ENCODE measurements at regions not wholly inside any gene's neighbourhood (a gene's known extent, or its start where the extent isn't known, plus 50 kb on each side); places are given as distances from the start of the nearest gene placed in this dataset.

DNA sequence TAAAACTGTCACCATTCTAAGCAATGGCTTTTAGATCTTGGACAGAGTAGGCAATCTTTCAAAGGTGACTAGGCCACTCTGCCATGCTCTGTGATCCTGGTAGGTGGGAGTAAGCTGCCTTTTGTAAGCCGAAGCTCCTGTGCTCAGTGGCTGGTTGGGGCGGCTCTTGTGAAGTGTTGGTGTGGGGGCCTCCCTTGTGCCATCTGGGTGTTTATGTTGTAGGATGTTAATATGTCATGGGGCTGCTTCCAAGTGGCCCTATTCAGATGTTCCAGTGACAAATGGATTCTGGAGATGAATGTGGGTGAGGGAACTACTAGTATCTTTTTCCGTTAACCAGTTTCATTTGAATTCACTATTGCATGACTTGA is 116.8 kb upstream of the SPRED2 start:
- WGBS (ENCODE audit: extremely low coverage, insufficient coverage, low lambda C conversion rate) = no CpG with 5 or more reads among the region's 3 CpGs
- no peak overlapping the region for H2BK120ac ChIP-seq (ENCODE audit: low read depth, low read length)
- no peak overlapping the region for H4K8ac ChIP-seq (ENCODE audit: low read depth, low read length)
- H3K27ac ChIP-seq (ENCODE audit: low read depth, low read length) = no peak overlapping the region
- DNase-seq = no peak
- H3K4ac ChIP-seq (ENCODE audit: low read depth, low read length) = no peak overlapping the region
- no peaks in the 10 kb centered on the region for H3K79me2 ChIP-seq (ENCODE audit: control insufficient read depth, insufficient read depth, low read length)
- H3K4me3 ChIP-seq (ENCODE audit: low read length) = no peak overlapping the region
- no peaks in the 10 kb centered on the region for H3K36me3 ChIP-seq (ENCODE audit: control insufficient read depth, insufficient read depth, low read length)
- no peak overlapping the region for H2BK5ac ChIP-seq (ENCODE audit: low read length)
- H3K27me3 ChIP-seq (ENCODE audit: insufficient read depth, low read length, poor library complexity) = no peaks in the 10 kb centered on the region
- no peak overlapping the region for H3K18ac ChIP-seq (ENCODE audit: low read length)
- H3K79me1 ChIP-seq (ENCODE audit: low read length) = no peaks in the 10 kb centered on the region
- H3K4me2 ChIP-seq (ENCODE audit: low read length) = no peak overlapping the region
- H3K4me1 ChIP-seq (ENCODE audit: control insufficient read depth, low read depth, low read length) = peaks cover 5% of the 10 kb centered on the region
- no peak overlapping the region for H2BK15ac ChIP-seq (replicated peaks; ENCODE audit: low read depth)
- H3K56ac ChIP-seq (ENCODE audit: low read length) = no peak overlapping the region
- H4K5ac ChIP-seq (ENCODE audit: low read length) = no peak overlapping the region
- no peak overlapping the region for H3K9ac ChIP-seq (ENCODE audit: low read length)
- H3K23ac ChIP-seq (ENCODE audit: low read length) = no peak overlapping the region
- H2AK5ac ChIP-seq (ENCODE audit: low read length) = no peak overlapping the region

DNA sequence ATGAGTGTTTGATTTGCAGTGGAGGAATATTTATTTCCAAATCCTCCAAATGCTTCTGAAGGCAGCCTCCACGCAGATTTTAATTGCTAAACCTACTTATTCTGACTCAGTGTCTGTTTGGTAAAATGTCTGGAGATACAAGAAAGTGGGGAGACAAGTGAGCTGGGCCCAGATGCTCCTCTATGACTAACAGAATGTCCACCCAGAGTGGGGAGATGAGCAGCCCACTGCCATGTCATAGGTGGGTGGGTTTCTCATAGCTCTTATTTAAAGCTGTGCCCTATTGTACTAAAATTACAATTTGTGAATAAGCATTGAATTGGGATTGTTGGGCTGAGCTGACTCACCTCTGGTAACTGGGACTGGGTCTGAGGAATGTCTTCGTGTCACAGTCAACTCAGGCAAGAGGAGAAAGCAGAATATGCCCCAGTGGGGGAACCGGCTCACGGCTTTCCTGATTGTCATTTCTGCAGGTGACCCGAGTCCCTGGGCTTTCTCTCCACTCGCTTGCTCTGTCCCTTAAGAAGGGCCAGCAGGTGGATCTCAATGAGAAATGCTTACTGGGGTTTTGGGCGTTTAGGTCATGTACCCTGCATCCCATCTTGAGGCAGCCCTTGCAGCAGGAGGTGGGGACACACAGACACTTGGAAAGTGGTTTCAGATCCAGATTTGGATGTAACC is 116.3 kb upstream of the SPRED2 start:
- no peak overlapping the region for H3K4me3 ChIP-seq (ENCODE audit: low read length)
- H3K79me1 ChIP-seq (ENCODE audit: low read length) = no peaks in the 10 kb centered on the region
- no peak overlapping the region for H3K23ac ChIP-seq (ENCODE audit: low read length)
- H3K4me1 ChIP-seq (ENCODE audit: control insufficient read depth, low read depth, low read length) = peaks cover 5% of the 10 kb centered on the region
- no peak overlapping the region for H3K27ac ChIP-seq (ENCODE audit: low read depth, low read length)
- no peak overlapping the region for H3K4me2 ChIP-seq (ENCODE audit: low read length)
- H3K4ac ChIP-seq (ENCODE audit: low read depth, low read length) = no peak overlapping the region
- no peak overlapping the region for H2BK5ac ChIP-seq (ENCODE audit: low read length)
- no peak overlapping the region for H2AK5ac ChIP-seq (ENCODE audit: low read length)
- no peaks in the 10 kb centered on the region for H3K27me3 ChIP-seq (ENCODE audit: insufficient read depth, low read length, poor library complexity)
- no peak overlapping the region for H4K5ac ChIP-seq (ENCODE audit: low read length)
- H3K9ac ChIP-seq (ENCODE audit: low read length) = no peak overlapping the region
- H2BK120ac ChIP-seq (ENCODE audit: low read depth, low read length) = no peak overlapping the region
- H3K79me2 ChIP-seq (ENCODE audit: control insufficient read depth, insufficient read depth, low read length) = no peaks in the 10 kb centered on the region
- H4K8ac ChIP-seq (ENCODE audit: low read depth, low read length) = no peak overlapping the region
- H3K36me3 ChIP-seq (ENCODE audit: control insufficient read depth, insufficient read depth, low read length) = no peaks in the 10 kb centered on the region
- WGBS (ENCODE audit: extremely low coverage, insufficient coverage, low lambda C conversion rate) = no CpG with 5 or more reads among the region's 7 CpGs
- H3K56ac ChIP-seq (ENCODE audit: low read length) = no peak overlapping the region
- no peak overlapping the region for H2BK15ac ChIP-seq (replicated peaks; ENCODE audit: low read depth)
- no peak for DNase-seq
- no peak overlapping the region for H3K18ac ChIP-seq (ENCODE audit: low read length)

DNA sequence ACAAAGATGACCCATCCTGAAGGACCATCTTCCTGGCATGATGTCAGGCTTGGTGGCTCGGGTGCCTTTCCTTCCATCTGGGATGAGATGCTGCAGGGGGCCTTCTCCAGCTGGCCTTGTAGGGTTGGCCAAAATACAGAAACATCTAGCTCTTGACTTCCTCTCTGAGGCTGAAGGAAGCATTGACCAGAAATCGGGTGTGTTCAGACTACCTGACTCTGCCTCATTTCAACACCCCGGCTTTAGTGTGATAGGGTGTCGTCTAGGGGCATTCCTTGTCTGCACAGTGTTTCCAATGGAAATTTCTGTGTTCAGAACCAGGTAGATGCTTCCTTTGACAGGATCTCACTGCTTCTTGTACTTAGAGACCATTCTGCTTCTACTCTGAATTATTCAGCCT is 115.7 kb upstream of the SPRED2 start:
- no peaks in the 10 kb centered on the region for H3K79me1 ChIP-seq (ENCODE audit: low read length)
- H4K5ac ChIP-seq (ENCODE audit: low read length) = no peak overlapping the region
- no peak overlapping the region for H2AK5ac ChIP-seq (ENCODE audit: low read length)
- H2BK120ac ChIP-seq (ENCODE audit: low read depth, low read length) = no peak overlapping the region
- H3K4me3 ChIP-seq (ENCODE audit: low read length) = no peak overlapping the region
- H2BK15ac ChIP-seq (replicated peaks; ENCODE audit: low read depth) = no peak overlapping the region
- H3K18ac ChIP-seq (ENCODE audit: low read length) = no peak overlapping the region
- H3K4me2 ChIP-seq (ENCODE audit: low read length) = no peak overlapping the region
- H3K36me3 ChIP-seq (ENCODE audit: control insufficient read depth, insufficient read depth, low read length) = no peaks in the 10 kb centered on the region
- no peak for DNase-seq
- no peaks in the 10 kb centered on the region for H3K27me3 ChIP-seq (ENCODE audit: insufficient read depth, low read length, poor library complexity)
- WGBS (ENCODE audit: extremely low coverage, insufficient coverage, low lambda C conversion rate) = no CpG with 5 or more reads among the region's 4 CpGs
- peaks cover 5% of the 10 kb centered on the region for H3K4me1 ChIP-seq (ENCODE audit: control insufficient read depth, low read depth, low read length)
- no peak overlapping the region for H3K4ac ChIP-seq (ENCODE audit: low read depth, low read length)
- H2BK5ac ChIP-seq (ENCODE audit: low read length) = no peak overlapping the region
- H3K9ac ChIP-seq (ENCODE audit: low read length) = no peak overlapping the region
- no peak overlapping the region for H4K8ac ChIP-seq (ENCODE audit: low read depth, low read length)
- no peak overlapping the region for H3K23ac ChIP-seq (ENCODE audit: low read length)
- H3K56ac ChIP-seq (ENCODE audit: low read length) = no peak overlapping the region
- no peak overlapping the region for H3K27ac ChIP-seq (ENCODE audit: low read depth, low read length)
- H3K79me2 ChIP-seq (ENCODE audit: control insufficient read depth, insufficient read depth, low read length) = no peaks in the 10 kb centered on the region

DNA sequence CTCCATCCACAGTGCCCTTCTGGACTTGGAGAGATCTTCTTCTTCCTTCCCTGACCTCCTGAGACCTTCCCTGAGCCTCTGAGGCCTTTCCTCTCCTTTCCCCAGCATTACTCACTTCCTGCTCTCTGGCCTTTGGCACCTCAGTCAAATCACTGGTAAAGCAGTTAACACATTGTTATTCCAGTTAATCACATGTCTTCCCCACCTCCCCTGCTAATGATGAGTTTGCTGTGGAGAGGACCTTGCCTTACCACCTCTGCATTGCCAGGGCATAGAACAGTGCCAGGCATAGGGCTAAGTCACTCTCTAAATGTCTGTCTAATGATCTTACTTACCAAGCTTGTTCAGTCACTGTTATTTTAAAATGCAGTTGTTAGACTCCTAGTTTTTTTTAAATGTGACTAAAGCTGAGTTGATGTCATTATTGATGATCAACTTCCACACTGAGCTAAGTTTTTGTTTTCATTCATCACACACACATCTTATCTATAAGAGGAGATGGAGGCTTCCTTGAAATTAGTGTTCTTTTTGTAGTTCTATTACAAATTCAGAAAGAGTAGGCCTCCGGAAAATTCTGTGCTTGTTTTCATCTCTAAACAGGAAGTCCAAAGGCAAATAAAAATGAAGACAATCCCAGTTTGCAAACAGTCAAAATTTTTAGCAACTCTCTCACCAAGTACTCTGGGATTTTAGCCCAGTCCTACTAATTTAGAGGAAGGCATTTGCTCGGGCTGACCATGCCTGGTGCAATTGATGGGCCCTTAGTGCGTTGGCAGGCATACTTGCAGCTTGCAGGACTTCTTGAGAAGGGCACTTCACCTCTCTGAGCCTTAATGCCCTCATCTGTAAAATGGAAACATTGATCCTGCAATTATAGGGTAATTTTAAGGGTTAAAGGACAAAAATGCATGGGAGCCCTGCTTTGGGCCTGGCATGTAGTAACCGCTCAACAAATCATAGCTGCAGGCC is 113.7 kb upstream of the SPRED2 start:
- Histone ChIP-seq H3K9ac (ENCODE audit: low read length) (no peak overlapping the region), H3K27me3 (ENCODE audit: insufficient read depth, low read length, poor library complexity) (no peaks in the 10 kb centered on the region), H4K5ac (ENCODE audit: low read length) (no peak overlapping the region), H3K4me3 (ENCODE audit: low read length) (no peak overlapping the region), H2AK5ac (ENCODE audit: low read length) (no peak overlapping the region), H3K4me2 (ENCODE audit: low read length) (no peak overlapping the region), H2BK120ac (ENCODE audit: low read depth, low read length) (no peak overlapping the region), H4K8ac (ENCODE audit: low read depth, low read length) (no peak overlapping the region), H3K79me2 (ENCODE audit: control insufficient read depth, insufficient read depth, low read length) (no peaks in the 10 kb centered on the region), H3K18ac (ENCODE audit: low read length) (no peak overlapping the region), H3K79me1 (ENCODE audit: low read length) (no peaks in the 10 kb centered on the region), H3K23ac (ENCODE audit: low read length) (no peak overlapping the region), H2BK5ac (ENCODE audit: low read length) (no peak overlapping the region), H3K4ac (ENCODE audit: low read depth, low read length) (no peak overlapping the region), H2BK15ac (replicated peaks; ENCODE audit: low read depth) (no peak overlapping the region), H3K4me1 (ENCODE audit: control insufficient read depth, low read depth, low read length) (peaks cover 5% of the 10 kb centered on the region), H3K27ac (ENCODE audit: low read depth, low read length) (no peak overlapping the region), H3K36me3 (ENCODE audit: control insufficient read depth, insufficient read depth, low read length) (no peaks in the 10 kb centered on the region), H3K56ac (ENCODE audit: low read length) (no peak overlapping the region)
- WGBS (ENCODE audit: extremely low coverage, insufficient coverage, low lambda C conversion rate) = no CpG with 5 or more reads among the region's 4 CpGs
- peak; percentile 77 for DNase-seq

DNA sequence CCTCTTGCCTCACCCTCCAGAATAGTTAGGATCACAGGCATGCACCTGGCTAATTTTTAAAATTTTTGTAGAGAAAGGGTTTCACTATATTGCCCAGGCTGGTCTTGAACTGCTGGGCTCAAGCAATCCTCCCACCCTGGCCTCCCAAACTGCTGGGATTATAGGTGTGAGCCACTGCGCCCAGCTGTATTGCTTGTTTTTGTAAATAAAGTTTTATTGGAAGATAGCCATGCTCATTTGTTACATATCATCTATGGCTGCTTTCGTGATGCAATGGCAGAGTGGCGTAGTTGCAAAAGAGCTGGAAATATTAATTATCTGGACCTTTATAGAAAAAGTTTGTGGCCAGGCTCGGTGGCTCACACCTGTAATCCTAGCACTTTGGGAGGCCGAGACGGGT is 109.4 kb upstream of the SPRED2 start:
- no peak overlapping the region for H2BK120ac ChIP-seq (ENCODE audit: low read depth, low read length)
- H3K4me2 ChIP-seq (ENCODE audit: low read length) = no peak overlapping the region
- no CpG with 5 or more reads among the region's 6 CpGs for WGBS (ENCODE audit: extremely low coverage, insufficient coverage, low lambda C conversion rate)
- H3K56ac ChIP-seq (ENCODE audit: low read length) = no peak overlapping the region
- H3K23ac ChIP-seq (ENCODE audit: low read length) = no peak overlapping the region
- H2AK5ac ChIP-seq (ENCODE audit: low read length) = no peak overlapping the region
- H4K8ac ChIP-seq (ENCODE audit: low read depth, low read length) = no peak overlapping the region
- H2BK5ac ChIP-seq (ENCODE audit: low read length) = no peak overlapping the region
- no peaks in the 10 kb centered on the region for H3K79me1 ChIP-seq (ENCODE audit: low read length)
- peaks cover 5% of the 10 kb centered on the region for H3K4me1 ChIP-seq (ENCODE audit: control insufficient read depth, low read depth, low read length)
- H3K9ac ChIP-seq (ENCODE audit: low read length) = no peak overlapping the region
- no peaks in the 10 kb centered on the region for H3K36me3 ChIP-seq (ENCODE audit: control insufficient read depth, insufficient read depth, low read length)
- no peak overlapping the region for H3K4ac ChIP-seq (ENCODE audit: low read depth, low read length)
- no peaks in the 10 kb centered on the region for H3K79me2 ChIP-seq (ENCODE audit: control insufficient read depth, insufficient read depth, low read length)
- H3K18ac ChIP-seq (ENCODE audit: low read length) = no peak overlapping the region
- no peak overlapping the region for H3K27ac ChIP-seq (ENCODE audit: low read depth, low read length)
- H3K4me3 ChIP-seq (ENCODE audit: low read length) = no peak overlapping the region
- no peak overlapping the region for H4K5ac ChIP-seq (ENCODE audit: low read length)
- no peak overlapping the region for H2BK15ac ChIP-seq (replicated peaks; ENCODE audit: low read depth)
- H3K27me3 ChIP-seq (ENCODE audit: insufficient read depth, low read length, poor library complexity) = no peaks in the 10 kb centered on the region
- DNase-seq = no peak

All from mesendoderm (in vitro differentiated cells).